ENCODE measurements at regions not wholly inside any gene's neighbourhood (a gene's known extent, or its start where the extent isn't known, plus 50 kb on each side); places are given as distances from the start of the nearest gene placed in this dataset.

- no peak for TF ChIP-seq CTCF (IDR thresholded peaks at IDR 0.05)
- no peak for TF ChIP-seq POLR2A (IDR thresholded peaks at IDR 0.05)
Measured at GRCh38 chr2:67216103-67216502, 181.0 kb upstream of the ETAA1 start.
